CD4-positive, alpha-beta T cell treated with Interleukin-4 for 1 hour (primary cell): ENCODE measurements at regions not wholly inside any gene's neighbourhood (a gene's known extent, or its start where the extent isn't known, plus 50 kb on each side); places are given as distances from the start of the nearest gene placed in this dataset.
"Not testable (repeated sequence)": the region's sequence is repeated elsewhere in the genome, so short reads cannot be mapped to it uniquely, and the experiment has no call there.

Experiments used
- DNase-seq, 2 donors: peaks; one replicate each; pipeline ENCODE4 v3.0.0-alpha.2; 2020 to 2022

- no peak for DNase-seq
Measured at GRCh38 chr1:184882957-184883815, 91.1 kb downstream of the NIBAN1 start.

DNA sequence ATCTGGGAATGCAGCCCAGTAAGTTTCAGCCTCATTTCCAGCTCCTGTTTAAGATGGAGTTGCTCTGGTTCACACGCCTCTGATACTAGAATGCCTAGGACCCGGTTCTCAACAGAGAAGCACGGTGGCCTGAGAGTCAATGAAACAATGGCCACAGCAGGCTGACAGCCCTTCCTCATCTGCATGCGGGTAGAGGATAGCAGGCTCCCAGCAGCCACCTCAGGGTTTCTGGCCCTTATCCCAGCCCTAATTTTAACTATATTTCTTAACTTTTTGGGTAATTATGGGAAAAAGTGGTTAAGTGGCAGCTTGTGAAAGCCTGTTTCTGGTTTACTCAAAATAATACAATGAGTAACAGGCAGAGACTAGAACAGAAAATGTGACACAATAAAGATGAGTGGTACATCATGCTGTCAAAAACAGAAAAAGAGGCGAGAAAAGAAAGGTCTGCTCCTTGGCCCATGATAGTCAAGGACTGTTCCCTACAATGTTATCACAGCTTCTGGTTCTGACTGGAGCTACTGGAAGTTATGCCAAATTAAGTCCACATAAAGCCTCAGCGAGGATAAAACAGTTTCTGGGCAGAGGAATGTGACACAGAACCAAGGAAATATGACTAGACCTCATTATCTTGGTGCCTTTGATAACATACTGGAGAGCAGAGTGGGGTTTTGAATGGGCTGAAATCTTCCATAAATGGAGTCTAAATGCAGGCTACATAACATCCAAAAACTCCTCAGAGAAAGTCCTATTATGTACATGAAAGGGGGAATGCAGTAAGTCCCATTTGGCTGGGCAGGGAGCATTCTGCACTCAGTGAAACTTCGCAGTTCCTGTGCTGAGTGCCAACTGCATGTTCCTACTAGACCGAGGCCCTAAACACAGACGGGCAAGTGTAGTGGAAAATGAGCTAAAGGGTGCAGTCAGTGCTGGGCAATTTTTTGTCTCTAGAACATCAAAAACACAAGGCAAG, 92.1 kb downstream of the NIBAN1 start:
- DNase-seq: no peak

DNA sequence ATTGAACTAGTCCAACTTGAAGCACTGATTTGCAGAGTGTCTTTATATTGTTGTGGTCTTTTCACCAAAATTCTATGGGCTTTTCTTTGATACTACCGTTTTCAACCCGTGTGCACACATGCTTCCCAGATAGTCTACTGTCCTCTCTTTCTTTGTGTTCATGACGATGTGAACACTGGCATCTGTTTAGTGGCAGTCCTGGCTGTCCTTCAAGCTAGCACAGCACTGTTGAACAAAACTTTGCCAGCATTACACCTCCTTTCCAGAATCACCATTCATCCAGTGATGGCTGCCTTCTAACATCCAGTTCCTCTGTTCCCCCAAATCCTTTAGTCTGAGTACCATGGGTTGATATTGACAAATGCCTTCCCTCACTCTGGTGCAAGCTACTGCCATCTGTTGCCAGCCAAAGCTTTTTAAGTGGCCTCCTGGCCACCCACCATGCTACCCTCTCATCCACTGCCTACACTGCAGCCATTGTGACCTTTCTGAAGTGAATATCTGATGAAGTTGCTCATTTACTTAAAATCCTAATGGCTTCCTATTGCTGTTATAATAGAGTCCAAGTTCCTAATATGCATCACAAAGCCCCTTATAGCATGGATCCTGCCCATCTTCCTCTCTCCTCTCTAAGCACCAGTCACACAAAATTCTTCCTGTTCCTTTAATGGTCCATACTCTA, 94.3 kb downstream of the NIBAN1 start:
- DNase-seq: no peak

GRCh38 chr1:184878602-184879001, 95.7 kb downstream of the NIBAN1 start:
- DNase-seq: no peak

GRCh38 chr1:184878002-184878401, 96.3 kb downstream of the NIBAN1 start:
- no peak for DNase-seq

GRCh38 chr1:184876015-184876414, 98.3 kb downstream of the NIBAN1 start:
- not testable (repeated sequence) for DNase-seq

DNA sequence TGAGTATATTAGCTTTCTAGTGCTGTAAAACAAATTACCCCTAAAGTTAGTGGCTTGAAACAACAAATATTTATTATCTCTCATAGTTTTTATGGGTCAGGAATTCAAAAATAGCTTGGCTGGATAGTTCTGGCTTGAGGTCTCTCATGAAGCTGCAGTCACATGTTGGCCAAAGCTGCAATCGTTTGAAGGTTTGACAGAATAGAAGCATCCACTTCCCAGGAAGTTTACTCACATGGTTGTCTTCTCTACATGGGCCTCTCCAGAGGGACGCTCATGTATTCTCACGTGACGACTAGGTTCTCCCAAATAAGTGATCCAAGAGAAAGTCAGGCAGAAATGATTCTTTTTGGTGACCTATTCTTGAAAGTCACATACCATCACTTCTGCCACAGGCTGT, 99.1 kb downstream of the NIBAN1 start:
- no peak for DNase-seq

DNA sequence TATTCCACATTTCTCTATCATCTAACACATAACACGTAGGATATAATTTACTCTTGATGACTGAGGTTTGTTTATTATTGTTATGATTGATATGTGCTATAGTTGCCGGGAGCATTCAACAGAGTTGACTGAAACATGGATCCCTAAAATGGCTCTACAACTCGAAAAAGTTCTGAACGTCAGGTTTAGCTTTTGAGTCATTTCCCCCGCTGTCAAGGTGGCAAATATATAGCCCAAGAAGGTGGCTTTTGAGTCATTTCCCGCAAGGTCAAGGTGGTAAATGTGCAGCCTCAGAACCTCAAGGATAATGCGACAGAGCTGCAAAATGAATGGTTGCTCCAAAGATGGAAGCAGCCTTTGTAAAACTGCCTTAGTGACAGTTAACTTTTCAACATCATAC, 104.0 kb downstream of the NIBAN1 start:
- peak in 1 of 2 donors; percentile 29 for DNase-seq

DNA sequence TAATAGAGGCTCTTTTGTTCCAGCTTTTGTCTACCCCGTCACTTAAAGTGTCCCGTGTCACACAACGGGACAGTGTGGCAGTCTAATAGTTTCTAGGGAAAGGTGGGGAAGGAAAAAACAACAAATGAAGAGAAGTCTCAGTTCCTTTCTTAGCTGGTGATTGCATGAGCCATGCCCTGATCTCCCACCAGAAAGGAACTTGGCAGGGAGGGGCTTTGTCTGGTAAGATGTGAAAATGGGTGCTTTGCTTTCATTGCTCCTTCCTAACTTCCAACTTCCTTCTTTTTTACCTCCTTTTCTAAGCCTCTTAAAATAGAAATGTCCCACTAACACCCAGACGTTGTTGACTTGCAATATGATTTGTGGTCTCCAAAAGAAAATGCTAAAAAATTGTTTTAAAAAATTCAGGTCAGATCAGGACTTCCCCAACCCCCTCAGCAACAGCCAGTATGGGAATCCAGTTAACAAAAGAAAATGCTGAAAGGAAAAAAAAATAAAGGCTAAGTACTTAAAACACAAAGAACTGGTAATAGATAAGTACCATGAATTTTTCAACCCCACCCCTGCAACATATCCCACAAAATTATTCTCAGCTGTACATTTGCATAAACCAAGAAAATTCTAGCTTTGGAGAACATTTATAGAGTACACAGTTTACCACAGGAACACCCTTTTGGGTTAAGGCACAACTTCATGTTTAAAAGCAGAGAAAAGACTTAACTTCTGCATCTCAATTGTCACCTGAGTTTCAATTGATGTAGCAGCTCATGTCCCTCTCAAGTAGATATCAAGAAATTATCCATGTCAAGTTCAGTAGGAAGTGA, 106.2 kb downstream of the NIBAN1 start:
- no peak for DNase-seq

GRCh38 chr1:184866991-184867788, 107.1 kb downstream of the NIBAN1 start:
- peak; percentile 72 to 80 for DNase-seq

DNA sequence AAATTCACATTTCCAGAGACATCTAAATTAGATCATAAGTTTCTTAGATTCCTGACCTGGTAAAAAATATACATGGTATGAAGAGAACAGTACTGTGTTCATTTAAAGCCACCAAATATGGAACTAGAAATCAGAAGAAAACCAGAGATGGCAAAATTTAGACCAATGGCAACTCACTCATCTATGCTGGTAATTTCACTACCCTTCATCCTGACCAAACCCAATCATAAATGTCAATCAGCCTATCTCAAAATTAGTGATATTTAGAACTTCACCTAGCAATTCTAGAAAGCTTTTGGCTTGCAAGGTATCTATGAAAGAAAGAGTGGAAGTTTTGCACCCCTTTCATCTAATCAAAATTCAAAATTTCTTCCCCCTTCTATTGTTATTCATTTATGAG, 107.7 kb downstream of the NIBAN1 start:
- DNase-seq: no peak

- DNase-seq: no peak
Measured at GRCh38 chr1:184865831-184866230, 108.5 kb downstream of the NIBAN1 start.

- no peak for DNase-seq
Measured at GRCh38 chr1:184861755-184862336, 107.2 kb upstream of the EDEM3 start.

DNA sequence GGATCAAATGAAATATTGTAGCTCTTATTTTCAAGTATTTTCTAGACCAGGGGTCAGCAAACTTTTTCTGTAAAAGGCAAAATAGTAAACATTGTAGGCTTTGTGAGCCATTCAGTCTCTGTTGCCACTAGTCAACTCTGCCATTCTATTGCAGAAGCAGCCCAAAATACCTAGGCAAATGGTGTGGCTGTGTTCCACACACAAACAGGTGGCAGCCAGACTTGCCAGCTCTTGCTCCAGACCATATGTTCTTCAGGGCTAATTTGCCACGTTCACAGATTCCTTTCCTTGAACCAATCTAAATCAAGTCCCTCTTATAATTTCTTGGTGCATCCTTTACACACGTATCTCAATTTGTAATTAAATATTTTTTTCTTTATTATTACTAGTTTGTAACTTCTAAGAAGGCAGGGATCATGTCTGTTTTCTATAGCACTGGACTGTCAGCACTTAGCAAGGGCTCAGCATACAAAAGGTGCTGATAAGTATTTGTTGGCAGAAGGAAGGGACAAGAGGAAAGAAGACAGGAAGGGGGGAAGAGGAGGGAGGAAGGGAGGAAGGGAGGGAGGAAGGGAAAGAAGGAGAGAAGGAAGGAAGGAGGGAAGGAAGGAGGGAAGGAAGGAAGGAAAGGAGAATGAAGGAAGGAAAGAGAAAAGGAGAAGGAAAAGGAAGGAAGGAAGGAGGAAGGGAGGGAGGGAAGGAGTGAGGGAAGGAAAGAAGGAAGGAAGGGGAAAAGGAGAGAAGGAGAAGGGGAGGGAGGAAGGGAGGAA, 106.5 kb upstream of the EDEM3 start:
- DNase-seq: no peak

- DNase-seq: no peak
Measured at GRCh38 chr1:184860535-184860934, 105.9 kb upstream of the EDEM3 start.

GRCh38 chr1:184859381-184860105, 104.9 kb upstream of the EDEM3 start:
- DNase-seq: no peak

DNA sequence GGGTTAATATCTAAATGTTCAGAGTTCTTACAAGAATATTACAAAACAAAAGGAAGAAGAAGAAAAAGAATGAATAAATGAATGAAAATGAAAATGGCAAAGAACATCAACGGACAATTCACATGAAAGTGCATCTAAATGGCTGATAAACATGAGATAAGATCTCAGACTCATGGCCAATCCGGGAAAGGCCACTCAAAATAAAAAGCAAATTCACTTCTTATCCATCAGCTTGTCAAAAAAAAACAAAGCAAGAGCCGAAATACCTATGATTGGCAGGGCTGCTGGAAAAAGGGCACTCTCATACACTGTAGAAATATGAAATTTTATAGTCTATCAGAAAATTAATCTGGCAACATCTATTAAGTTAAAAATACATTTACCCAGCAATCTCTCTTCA, 103.6 kb upstream of the EDEM3 start:
- no peak for DNase-seq

GRCh38 chr1:184854496-184855140, 100.0 kb upstream of the EDEM3 start:
- DNase-seq: no peak

DNA sequence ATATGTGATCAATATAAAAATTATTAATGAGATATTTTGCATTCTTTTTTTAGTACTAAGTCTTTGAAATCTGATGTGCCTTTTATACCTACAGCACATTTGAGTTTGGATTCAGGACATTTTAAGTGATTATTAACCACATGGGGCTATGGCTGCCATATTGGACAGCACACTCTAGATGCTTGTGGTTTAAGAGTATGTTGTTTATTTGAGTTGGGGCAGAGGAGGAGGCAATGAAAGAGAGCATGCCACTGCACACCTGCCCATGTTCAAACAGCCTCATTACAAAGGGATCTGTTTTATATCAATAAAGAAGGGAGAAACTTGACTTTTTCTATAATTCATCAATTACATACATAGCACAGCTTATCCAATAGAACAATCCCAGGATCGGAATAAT, 99.4 kb upstream of the EDEM3 start:
- DNase-seq: no peak
